Tongue (tissue), 1 donor: ENCODE measurements at regions not wholly inside any gene's neighbourhood (a gene's known extent, or its start where the extent isn't known, plus 50 kb on each side); places are given as distances from the start of the nearest gene placed in this dataset.
A peak's percentile ranks its signal among the peaks of the same experiment; 100 is the strongest.

Experiments
- DNase-seq: peaks from one replicate; pipeline ENCODE4 v3.0.0-alpha.2; 2015

GRCh38 chr5:122722341-122722740 lies 52.5 kb upstream of the SNX2 start:
- no peak for DNase-seq

GRCh38 chr5:122723606-122724352 lies 51.1 kb upstream of the SNX2 start:
- DNase-seq = peak; percentile 67
